ENCODE measurements at regions not wholly inside any gene's neighbourhood (a gene's known extent, or its start where the extent isn't known, plus 50 kb on each side); places are given as distances from the start of the nearest gene placed in this dataset.

DNA sequence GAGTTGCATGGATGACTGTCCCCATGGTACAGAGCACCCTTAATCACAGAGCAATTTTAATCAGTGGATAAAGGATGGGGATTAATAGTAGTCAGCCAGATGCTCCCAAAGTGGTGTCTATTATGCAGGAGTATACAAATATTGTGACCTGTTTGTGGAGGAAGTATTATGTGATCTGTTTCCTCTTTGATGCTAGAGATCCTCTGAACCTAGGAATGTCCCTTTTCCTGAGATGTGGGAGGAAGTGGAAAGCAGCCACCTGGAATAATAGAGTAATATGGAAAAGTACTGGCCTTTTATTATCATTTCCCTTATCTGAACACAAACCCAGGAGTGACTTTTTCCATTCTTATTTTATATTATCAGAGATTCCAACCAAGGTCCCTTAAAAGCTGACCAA, 94.2 kb upstream of the EFEMP1 start:
- Histone ChIP-seq H4K20me1 (ENCODE audit: control insufficient read depth, insufficient read depth, low read length, poor library complexity, severe bottlenecking) (no peaks in the 10 kb centered on the region), H2AFZ (ENCODE audit: insufficient read depth, low read depth, low read length, poor library complexity, severe bottlenecking) (no peak overlapping the region), H3K9me3 (ENCODE audit: control extremely low read depth in 1 of 3, control insufficient read depth in 2 of 3, insufficient read depth in 1 of 3, low read length in 2 of 3) (no peaks in the 10 kb centered on the region), H3K9ac (ENCODE audit: low read length) (no peak overlapping the region), H3K79me2 (ENCODE audit: control insufficient read depth, insufficient read depth, low read length) (no peaks in the 10 kb centered on the region), H3K4me2 (replicated peaks; ENCODE audit: low read depth, low read length, poor library complexity, severe bottlenecking) (no peak overlapping the region), H3K27me3 (replicated peaks in 1 of 4; ENCODE audit: control extremely low read depth in 1 of 4, control insufficient read depth in 3 of 4, insufficient read depth in 4 of 4, low read length in 3 of 4) (peaks cover 0 to 3% (median 0%) of the 10 kb centered on the region in 4 experiments), H3K4me3 (ENCODE audit: control extremely low read depth in 1 of 5, extremely low read depth in 1 of 5, insufficient read depth in 1 of 5, low read depth in 2 of 5, low read length in 4 of 5) (no peak overlapping the region), H3K36me3 (replicated peaks in 1 of 2; ENCODE audit: control extremely low read depth in 1 of 2, control insufficient read depth in 1 of 2, extremely low read depth in 1 of 2, insufficient read depth in 2 of 2, low read length in 1 of 2) (no peaks in the 10 kb centered on the region), H3K4me1 (ENCODE audit: control insufficient read depth in 2 of 2, insufficient read depth in 2 of 2, low read length in 2 of 2) (no peaks in the 10 kb centered on the region), H3K27ac (ENCODE audit: low read length in 2 of 2) (no peak overlapping the region)
- intact Hi-C loops (cut with micrococcal nuclease), result no loop called here
- Mint-ChIP-seq H3K4me3 (no peak overlapping the region), H3K9me3 (ENCODE audit: insufficient read depth) (no peaks in the 10 kb centered on the region), H3K27me3 (no peaks in the 10 kb centered on the region), H3K27ac (no peak overlapping the region), H3K4me1 (peaks cover 7% of the 10 kb centered on the region)
- ChIA-PET CTCF (no interaction called here), POLR2A (no interaction called here)
- no peak for TF ChIP-seq EZH2 (IDR thresholded peaks at IDR 0.05; ENCODE audit: borderline replicate concordance, insufficient read depth, low read depth, low read length, poor library complexity, severe bottlenecking)
- TF ChIP-seq, protein P1, sequence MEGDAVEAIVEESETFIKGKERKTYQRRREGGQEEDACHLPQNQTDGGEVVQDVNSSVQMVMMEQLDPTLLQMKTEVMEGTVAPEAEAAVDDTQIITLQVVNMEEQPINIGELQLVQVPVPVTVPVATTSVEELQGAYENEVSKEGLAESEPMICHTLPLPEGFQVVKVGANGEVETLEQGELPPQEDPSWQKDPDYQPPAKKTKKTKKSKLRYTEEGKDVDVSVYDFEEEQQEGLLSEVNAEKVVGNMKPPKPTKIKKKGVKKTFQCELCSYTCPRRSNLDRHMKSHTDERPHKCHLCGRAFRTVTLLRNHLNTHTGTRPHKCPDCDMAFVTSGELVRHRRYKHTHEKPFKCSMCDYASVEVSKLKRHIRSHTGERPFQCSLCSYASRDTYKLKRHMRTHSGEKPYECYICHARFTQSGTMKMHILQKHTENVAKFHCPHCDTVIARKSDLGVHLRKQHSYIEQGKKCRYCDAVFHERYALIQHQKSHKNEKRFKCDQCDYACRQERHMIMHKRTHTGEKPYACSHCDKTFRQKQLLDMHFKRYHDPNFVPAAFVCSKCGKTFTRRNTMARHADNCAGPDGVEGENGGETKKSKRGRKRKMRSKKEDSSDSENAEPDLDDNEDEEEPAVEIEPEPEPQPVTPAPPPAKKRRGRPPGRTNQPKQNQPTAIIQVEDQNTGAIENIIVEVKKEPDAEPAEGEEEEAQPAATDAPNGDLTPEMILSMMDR (IDR thresholded peaks at IDR 0.05), result no peak
- DNase-seq, result no peak
- ATAC-seq (ENCODE audit: low read depth), result no peak

DNA sequence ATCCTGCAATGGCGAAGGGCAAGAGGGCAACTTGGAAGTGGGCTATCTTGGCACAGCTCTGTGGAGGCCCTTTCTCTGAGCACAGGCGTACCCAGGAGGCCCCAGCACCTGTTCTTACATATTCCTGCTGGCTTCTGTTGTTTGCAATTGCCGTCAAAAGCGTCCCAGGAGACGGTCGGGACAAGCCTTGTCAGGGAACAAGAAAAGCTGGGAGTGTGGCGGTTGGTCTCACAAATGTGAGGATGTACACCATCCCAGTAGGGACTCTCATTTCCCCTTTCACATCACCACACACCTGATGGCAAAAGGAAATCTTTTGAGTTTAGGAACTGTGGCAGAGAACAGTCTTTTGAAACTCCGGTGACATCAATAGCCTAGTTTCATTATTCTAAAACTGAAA, 94.7 kb upstream of the EFEMP1 start:
- no peak overlapping the region for H3K27ac Mint-ChIP-seq
- H3K4me3 Mint-ChIP-seq, result no peak overlapping the region
- Histone ChIP-seq H3K9me3 (ENCODE audit: control extremely low read depth in 1 of 3, control insufficient read depth in 2 of 3, insufficient read depth in 1 of 3, low read length in 2 of 3) (no peaks in the 10 kb centered on the region), H3K27ac (ENCODE audit: low read length in 2 of 2) (no peak overlapping the region), H3K4me3 (ENCODE audit: control extremely low read depth in 1 of 5, extremely low read depth in 1 of 5, insufficient read depth in 1 of 5, low read depth in 2 of 5, low read length in 4 of 5) (no peak overlapping the region), H2AFZ (ENCODE audit: insufficient read depth, low read depth, low read length, poor library complexity, severe bottlenecking) (no peak overlapping the region), H3K36me3 (replicated peaks in 1 of 2; ENCODE audit: control extremely low read depth in 1 of 2, control insufficient read depth in 1 of 2, extremely low read depth in 1 of 2, insufficient read depth in 2 of 2, low read length in 1 of 2) (no peaks in the 10 kb centered on the region), H3K4me2 (replicated peaks; ENCODE audit: low read depth, low read length, poor library complexity, severe bottlenecking) (no peak overlapping the region), H3K27me3 (replicated peaks in 1 of 4; ENCODE audit: control extremely low read depth in 1 of 4, control insufficient read depth in 3 of 4, insufficient read depth in 4 of 4, low read length in 3 of 4) (peaks cover 0 to 3% (median 0%) of the 10 kb centered on the region in 4 experiments), H3K9ac (ENCODE audit: low read length) (no peak overlapping the region), H3K79me2 (ENCODE audit: control insufficient read depth, insufficient read depth, low read length) (no peaks in the 10 kb centered on the region), H4K20me1 (ENCODE audit: control insufficient read depth, insufficient read depth, low read length, poor library complexity, severe bottlenecking) (no peaks in the 10 kb centered on the region), H3K4me1 (ENCODE audit: control insufficient read depth in 2 of 2, insufficient read depth in 2 of 2, low read length in 2 of 2) (no peaks in the 10 kb centered on the region)
- POLR2A ChIA-PET, result no interaction called here
- DNase-seq (no peak), ATAC-seq (ENCODE audit: low read depth) (no peak)
- H3K27me3 Mint-ChIP-seq, result no peaks in the 10 kb centered on the region
- H3K9me3 Mint-ChIP-seq (ENCODE audit: insufficient read depth), result no peaks in the 10 kb centered on the region
- CTCF ChIA-PET, result no interaction called here
- intact Hi-C loops (cut with micrococcal nuclease), result no loop called here
- TF ChIP-seq EZH2 (IDR thresholded peaks at IDR 0.05; ENCODE audit: borderline replicate concordance, insufficient read depth, low read depth, low read length, poor library complexity, severe bottlenecking), result no peak
- TF ChIP-seq, protein P1 (IDR thresholded peaks at IDR 0.05), result no peak
- WGBS (ENCODE audit: insufficient coverage), result 90% methylated on average over 5 of the region's 8 CpGs
- H3K4me1 Mint-ChIP-seq, result peaks cover 7% of the 10 kb centered on the region

Measured in B cell (primary cell).